ENCODE measurements at regions not wholly inside any gene's neighbourhood (a gene's known extent, or its start where the extent isn't known, plus 50 kb on each side); places are given as distances from the start of the nearest gene placed in this dataset.
A peak's percentile ranks its signal among the peaks of the same experiment; 100 is the strongest.

DNA sequence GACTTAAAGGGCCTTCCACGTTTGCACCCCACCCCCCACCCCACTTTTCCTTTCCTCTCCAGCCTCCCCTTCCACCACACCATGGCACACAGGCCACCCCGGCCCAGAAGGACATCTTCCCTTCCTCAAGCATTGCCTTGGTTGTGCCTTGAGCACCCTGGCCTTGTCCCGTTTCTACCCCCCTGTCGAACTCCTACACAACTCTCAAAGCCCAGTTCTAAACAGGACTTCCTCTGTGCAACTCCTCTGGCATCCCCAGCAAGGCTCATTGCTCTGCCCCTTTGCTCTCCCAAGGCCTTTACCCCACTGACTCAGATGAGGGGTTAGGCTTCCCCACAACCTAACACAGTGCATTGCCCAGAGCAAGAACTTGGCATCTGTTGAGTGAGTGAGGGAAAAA lies 136.1 kb downstream of the HERPUD2 start:
- H3K4me1 Mint-ChIP-seq (ENCODE audit: low read depth): peaks cover 8% of the 10 kb centered on the region
- DNase-seq (ENCODE audit: low spot score, unreplicated experiment): no peak
- no peak for TF ChIP-seq CTCF (IDR thresholded peaks at IDR 0.05; ENCODE audit: unreplicated experiment)
- H3K4me3 Mint-ChIP-seq (ENCODE audit: low read depth): no peak overlapping the region
- no peak overlapping the region for H3K27ac Mint-ChIP-seq
- H3K9me3 Mint-ChIP-seq (ENCODE audit: low read depth): peaks cover 3% of the 10 kb centered on the region
- no peaks in the 10 kb centered on the region for H3K36me3 Mint-ChIP-seq (ENCODE audit: insufficient read depth)
- H3K27me3 Mint-ChIP-seq: no peaks in the 10 kb centered on the region

DNA sequence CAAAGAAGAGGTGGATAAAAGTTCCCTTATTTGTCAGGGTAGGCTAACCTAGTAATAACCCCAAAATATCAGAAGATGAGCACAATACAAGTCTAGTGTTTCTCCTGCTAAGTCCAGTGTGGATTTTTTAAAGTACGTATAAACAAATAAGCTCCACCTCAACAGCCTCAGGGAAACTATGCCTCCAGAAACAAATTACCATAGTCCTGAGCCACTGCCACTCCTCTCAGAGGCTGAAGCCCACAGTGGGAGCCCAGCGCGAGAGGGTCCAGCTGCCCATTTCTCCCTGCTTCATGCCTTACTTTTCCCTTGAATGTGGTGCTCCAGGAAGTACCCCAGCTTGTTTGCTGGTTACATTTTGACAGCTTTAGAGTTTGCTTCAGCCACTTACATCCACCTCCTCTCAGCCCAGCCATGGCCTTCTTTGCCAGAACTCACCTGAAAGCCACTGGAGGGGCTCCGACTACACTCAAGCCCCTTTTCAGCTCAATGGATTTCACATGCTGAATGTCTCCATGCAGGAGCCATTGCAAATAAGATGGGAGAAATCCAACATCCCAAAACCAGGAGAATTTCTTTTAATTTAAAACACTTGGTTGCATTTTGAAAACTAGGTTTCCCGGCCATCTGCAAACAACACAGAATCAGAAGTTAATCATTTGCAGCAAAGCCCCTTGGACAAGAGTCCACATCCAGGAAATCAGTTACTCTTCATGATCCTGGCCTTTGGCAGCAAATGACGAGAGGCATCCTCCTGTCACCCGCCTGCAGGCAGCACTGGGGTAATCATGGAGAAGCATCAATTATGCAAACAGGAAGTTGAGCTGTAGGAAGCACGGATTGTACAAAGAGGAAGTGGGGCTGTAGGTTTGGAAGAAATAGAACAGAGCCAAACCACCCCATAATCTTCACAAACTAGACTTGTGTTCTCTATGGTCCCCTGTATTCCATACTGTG lies 138.1 kb downstream of the HERPUD2 start:
- Mint-ChIP-seq H3K36me3 (ENCODE audit: insufficient read depth) (no peaks in the 10 kb centered on the region), H3K9me3 (ENCODE audit: low read depth) (no peaks in the 10 kb centered on the region), H3K4me1 (ENCODE audit: low read depth) (peaks cover 11% of the 10 kb centered on the region), H3K4me3 (ENCODE audit: low read depth) (no peak overlapping the region), H3K27ac (peak overlapping the region; percentile 19), H3K27me3 (no peaks in the 10 kb centered on the region)
- DNase-seq (ENCODE audit: low spot score, unreplicated experiment): no peak
- no peak for TF ChIP-seq CTCF (IDR thresholded peaks at IDR 0.05; ENCODE audit: unreplicated experiment)

DNA sequence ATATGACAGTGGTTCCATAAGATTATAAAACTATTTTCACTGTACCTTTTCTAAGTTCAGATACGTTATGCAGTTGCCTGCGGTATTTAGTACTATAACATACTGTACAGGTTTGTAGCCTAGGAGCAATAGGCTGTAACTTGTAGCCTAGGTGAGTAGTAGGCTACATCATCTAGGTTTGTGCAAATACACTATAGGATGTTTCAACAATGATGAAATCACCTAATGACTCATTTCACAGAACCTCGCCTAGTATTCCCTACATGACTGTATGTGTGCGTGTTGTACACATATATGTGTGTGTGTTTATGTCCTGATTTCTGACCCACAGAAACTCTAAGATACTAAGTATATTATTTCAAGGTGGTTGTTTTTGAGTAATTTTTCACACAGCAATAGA lies 139.0 kb downstream of the HERPUD2 start:
- H3K36me3 Mint-ChIP-seq (ENCODE audit: insufficient read depth): no peaks in the 10 kb centered on the region
- no peaks in the 10 kb centered on the region for H3K27me3 Mint-ChIP-seq
- H3K27ac Mint-ChIP-seq: no peak overlapping the region

DNA sequence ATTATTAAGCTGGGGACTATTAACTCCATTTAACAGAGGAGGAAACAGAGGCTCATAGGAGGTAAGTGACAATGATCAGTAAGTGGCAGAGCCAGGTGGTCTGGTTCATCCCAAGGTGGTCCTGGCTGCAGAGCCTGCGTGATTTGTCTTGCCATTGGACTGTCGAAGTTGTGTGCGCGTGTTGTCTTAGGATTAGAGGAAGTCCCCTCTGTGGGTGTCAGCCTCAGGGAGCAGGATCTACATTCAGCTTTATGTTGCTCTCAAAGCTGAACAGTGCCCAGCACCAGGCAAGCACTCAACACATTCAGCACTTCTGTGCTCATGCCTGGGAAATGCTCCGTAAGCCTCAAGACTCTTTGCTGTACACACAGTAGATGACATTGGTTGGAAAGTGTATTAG lies 139.5 kb downstream of the HERPUD2 start:
- Mint-ChIP-seq H3K9me3 (ENCODE audit: low read depth) (no peaks in the 10 kb centered on the region), H3K36me3 (ENCODE audit: insufficient read depth) (no peaks in the 10 kb centered on the region), H3K4me1 (ENCODE audit: low read depth) (peaks cover 11% of the 10 kb centered on the region), H3K27me3 (no peaks in the 10 kb centered on the region), H3K27ac (no peak overlapping the region), H3K4me3 (ENCODE audit: low read depth) (no peak overlapping the region)
- DNase-seq (ENCODE audit: low spot score, unreplicated experiment): no peak
- TF ChIP-seq CTCF (IDR thresholded peaks at IDR 0.05; ENCODE audit: unreplicated experiment): no peak

More for the DNA sequence above, 139.0 kb downstream of the HERPUD2 start:
- Mint-ChIP-seq H3K9me3 (ENCODE audit: low read depth) (no peaks in the 10 kb centered on the region), H3K4me1 (ENCODE audit: low read depth) (peaks cover 11% of the 10 kb centered on the region), H3K4me3 (ENCODE audit: low read depth) (no peak overlapping the region)
- TF ChIP-seq CTCF (IDR thresholded peaks at IDR 0.05; ENCODE audit: unreplicated experiment): no peak
- no peak for DNase-seq (ENCODE audit: low spot score, unreplicated experiment)

DNA sequence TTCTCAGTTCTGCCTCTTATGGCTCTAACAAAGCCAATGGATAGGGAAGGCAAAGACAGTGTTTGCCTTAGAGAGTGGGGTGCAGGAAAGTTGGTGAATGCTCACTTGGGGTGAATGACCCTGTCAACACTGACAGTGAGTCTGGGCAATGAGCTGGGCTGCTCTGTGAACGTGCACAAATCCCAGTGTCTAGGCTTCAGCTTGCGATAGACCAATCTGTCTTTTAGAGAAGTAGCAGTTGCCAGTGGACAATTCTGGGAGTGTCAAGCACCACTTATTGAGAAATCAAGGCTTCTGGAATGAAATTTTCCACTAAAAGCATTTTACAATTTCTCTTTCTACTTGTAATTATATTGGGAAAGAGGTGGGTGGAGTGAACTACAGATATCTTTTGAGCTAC lies 141.4 kb downstream of the HERPUD2 start:
- TF ChIP-seq CTCF (IDR thresholded peaks at IDR 0.05; ENCODE audit: unreplicated experiment): no peak
- Mint-ChIP-seq H3K27me3 (no peaks in the 10 kb centered on the region), H3K9me3 (ENCODE audit: low read depth) (no peaks in the 10 kb centered on the region), H3K4me1 (ENCODE audit: low read depth) (peaks cover 11% of the 10 kb centered on the region), H3K36me3 (ENCODE audit: insufficient read depth) (no peaks in the 10 kb centered on the region), H3K4me3 (ENCODE audit: low read depth) (no peak overlapping the region), H3K27ac (no peak overlapping the region)
- DNase-seq (ENCODE audit: low spot score, unreplicated experiment): no peak

All from progenitor cell of endocrine pancreas (in vitro differentiated cells).